T-cell (primary cell): ENCODE measurements at regions not wholly inside any gene's neighbourhood (a gene's known extent, or its start where the extent isn't known, plus 50 kb on each side); places are given as distances from the start of the nearest gene placed in this dataset.

ENCODE experiments used
- ATAC-seq, 4 experiments: fragments of 200-7000 bp in 3 of 4; fragments of 150-1000 bp in 1 of 4; cut with Tn5 transposase; replicated peaks in 1 of 4; 1 replicate in 3 of 4; 2 replicates in 1 of 4; pipeline ENCODE4 v1.10.0; 2021; ENCODE audit warnings: moderate library complexity in 3 of 4, mild to moderate bottlenecking in 2 of 4, moderate number of reproducible peaks in 1 of 4
- CTCF ChIA-PET, 2 donors: fragments of 300-600 bp; sonication (Branson Sonifier 250); formaldehyde crosslinking; loops; one replicate each; lab custom pipeline; 2022; ENCODE audit warnings: antibody characterized with exemption in 2 of 2; lab: Charles Lee
- POLR2A ChIA-PET, 2 donors: fragments of 300-600 bp; sonication (Branson Sonifier 250); formaldehyde crosslinking; loops; one replicate each; lab custom pipeline; 2022; ENCODE audit warnings: antibody characterized with exemption in 2 of 2; lab: Charles Lee
- DNase-seq, 35 experiments: peaks; one replicate each; pipeline versions ENCODE4 v3.0.0 to v3.0.0-alpha.2; 2013 to 2023
- H3K27ac ChIP-seq: one replicate; pipeline ENCODE4 v1.5.1; 2013; ENCODE audit warnings: low read length
- H3K27me3 ChIP-seq, 2 experiments: replicated peaks in 1 of 2; 1 replicate in 1 of 2; 2 replicates in 1 of 2; pipeline versions ENCODE4 v1.6.1 to v1.7.0; 2013; ENCODE audit warnings: low read length in 1 of 2, mixed read lengths in 1 of 2; ENCODE audit not compliant: control insufficient read depth in 2 of 2, insufficient read depth in 2 of 2; ENCODE audit errors: extremely low read depth in 1 of 2
- H3K36me3 ChIP-seq, 2 donors: 1 replicate in 1 of 2; 2 replicates in 1 of 2; pipeline versions ENCODE4 v1.6.1 to v1.7.0; 2013; ENCODE audit warnings: low read length in 1 of 2; ENCODE audit not compliant: control insufficient read depth in 2 of 2, insufficient read depth in 1 of 2; ENCODE audit errors: extremely low read depth in 1 of 2
- H3K4me1 ChIP-seq, 2 experiments: 1 replicate in 1 of 2; 2 replicates in 1 of 2; pipeline versions ENCODE4 v1.6.1 to v1.7.0; 2013; ENCODE audit warnings: low read length in 2 of 2, mixed read lengths in 1 of 2; ENCODE audit not compliant: insufficient read depth in 2 of 2, control insufficient read depth in 1 of 2; ENCODE audit errors: extremely low read depth in 1 of 2
- H3K4me3 ChIP-seq, 2 donors: 1 replicate in 1 of 2; 2 replicates in 1 of 2; pipeline versions ENCODE4 v1.5.1 to v1.7.0; 2013; ENCODE audit warnings: mild to moderate bottlenecking in 2 of 2, low read length in 1 of 2, moderate library complexity in 1 of 2; ENCODE audit not compliant: control insufficient read depth in 1 of 2; ENCODE audit errors: extremely low read depth in 1 of 2
- H3K9me3 ChIP-seq: 2 replicates; pipeline ENCODE4 v1.7.0; 2013
- H3K27ac Mint-ChIP-seq, 2 donors: one replicate each; pipeline ENCODE4 v1.8.0; 2020 to 2021; ENCODE audit warnings: mild to moderate bottlenecking in 2 of 2, mixed read lengths in 2 of 2
- H3K27me3 Mint-ChIP-seq, 2 donors: one replicate each; pipeline ENCODE4 v1.8.0; 2021 to 2022; ENCODE audit warnings: mixed read lengths in 2 of 2
- H3K36me3 Mint-ChIP-seq: one replicate; pipeline ENCODE4 v1.8.0; 2021; ENCODE audit warnings: mixed read lengths
- H3K4me1 Mint-ChIP-seq, 3 donors: one replicate each; pipeline ENCODE4 v1.8.0; 2020 to 2022; ENCODE audit warnings: mixed read lengths in 3 of 3, mild to moderate bottlenecking in 1 of 3
- H3K4me3 Mint-ChIP-seq, 3 donors: one replicate each; pipeline ENCODE4 v1.8.0; 2020 to 2022; ENCODE audit warnings: mild to moderate bottlenecking in 3 of 3, mixed read lengths in 3 of 3, moderate library complexity in 3 of 3
- H3K9me3 Mint-ChIP-seq, 3 donors: one replicate each; pipeline ENCODE4 v1.8.0; 2020 to 2022; ENCODE audit warnings: mixed read lengths in 3 of 3
- WGBS: methylation state at CpG from one replicate; pipeline ENCODE4 v1.1.5; 2013; ENCODE audit warnings: missing lambda C conversion rate; ENCODE audit not compliant: insufficient coverage; 5-methylcytosine and 5-hydroxymethylcytosine counted together

DNA sequence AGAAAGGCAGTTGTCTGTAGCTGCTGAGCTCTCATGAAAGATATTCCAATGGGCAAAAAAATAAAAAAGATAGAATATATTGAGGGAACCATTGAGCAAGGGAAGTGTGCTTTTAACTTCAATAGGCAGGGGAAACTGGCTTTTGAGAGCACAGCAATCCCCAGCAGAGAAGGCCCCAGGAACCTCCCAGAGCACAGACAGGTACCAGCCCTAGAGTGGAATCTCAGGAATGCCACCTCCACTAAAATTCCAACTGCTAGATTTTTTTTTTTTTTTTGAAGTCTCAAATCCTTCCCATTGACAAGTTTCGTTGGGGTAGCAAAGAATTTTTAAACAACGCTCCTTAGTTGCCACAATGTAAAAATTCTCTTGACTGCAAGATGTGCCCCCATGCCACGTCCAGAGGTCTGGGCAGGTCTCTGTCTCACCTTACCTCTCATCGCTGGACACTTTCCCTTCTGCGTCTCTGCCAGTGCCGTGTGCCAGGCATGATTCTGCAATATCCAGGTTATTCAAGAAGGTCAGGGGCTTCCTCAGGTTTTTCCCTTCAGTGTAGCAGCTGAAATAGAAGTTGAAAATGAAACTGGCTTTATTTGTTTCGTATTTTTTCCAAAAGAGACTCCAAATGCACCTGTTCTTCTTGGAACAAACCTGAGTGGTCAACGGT is 64.2 kb upstream of the IRX1 start:
- no peak overlapping the region for H3K27ac Mint-ChIP-seq
- H3K27me3 ChIP-seq: no peaks in the 10 kb centered on the region
- peaks cover 0 to 4% of the 10 kb centered on the region in 2 donors for H3K27me3 Mint-ChIP-seq
- H3K4me1 Mint-ChIP-seq: no peaks in the 10 kb centered on the region
- DNase-seq (no peak), ATAC-seq (no peak)
- no peaks in the 10 kb centered on the region for H3K36me3 Mint-ChIP-seq
- ChIA-PET POLR2A (no interaction called here), CTCF (no interaction called here)
- H3K4me3 Mint-ChIP-seq: no peak overlapping the region
- 58% methylated on average over 5 of the region's 8 CpGs for WGBS
- H3K27ac ChIP-seq: no peak overlapping the region
- H3K36me3 ChIP-seq: no peaks in the 10 kb centered on the region
- H3K4me3 ChIP-seq: no peak overlapping the region
- H3K4me1 ChIP-seq: no peaks in the 10 kb centered on the region
- H3K9me3 ChIP-seq: no peaks in the 10 kb centered on the region
- H3K9me3 Mint-ChIP-seq: peaks cover 6 to 12% (median 9%) of the 10 kb centered on the region in 3 donors

DNA sequence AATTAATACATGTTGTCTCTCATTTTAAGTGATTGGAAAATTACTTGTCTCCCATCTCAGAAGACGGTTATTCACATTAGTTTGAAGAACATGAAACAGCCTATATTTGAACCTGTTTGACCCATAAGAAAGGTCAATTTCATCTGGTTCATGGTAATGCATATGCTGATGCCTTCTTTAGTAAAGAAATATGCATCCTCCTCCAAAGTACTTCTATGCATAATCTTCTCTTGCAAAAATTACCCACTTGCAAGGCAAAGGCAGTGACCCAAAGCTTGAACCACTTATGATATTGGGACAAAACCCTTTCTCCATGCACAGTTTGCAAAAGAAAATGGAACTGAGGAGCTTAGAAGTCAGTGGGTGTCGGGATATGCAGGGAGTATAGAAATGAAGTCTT is 65.4 kb upstream of the IRX1 start:
- no peak overlapping the region for H3K27ac ChIP-seq
- DNase-seq (no peak), ATAC-seq (no peak)
- H3K4me3 Mint-ChIP-seq: no peak overlapping the region
- ChIA-PET POLR2A (no interaction called here), CTCF (no interaction called here)
- no peaks in the 10 kb centered on the region for H3K36me3 ChIP-seq
- H3K4me1 Mint-ChIP-seq: no peaks in the 10 kb centered on the region
- peaks cover 6 to 11% (median 11%) of the 10 kb centered on the region in 3 donors for H3K9me3 Mint-ChIP-seq
- no peak overlapping the region for H3K4me3 ChIP-seq
- H3K27ac Mint-ChIP-seq: no peak overlapping the region
- H3K9me3 ChIP-seq: no peaks in the 10 kb centered on the region
- 70% methylated on average over 1 of the region's 2 CpGs for WGBS
- H3K27me3 ChIP-seq: no peaks in the 10 kb centered on the region
- no peaks in the 10 kb centered on the region for H3K4me1 ChIP-seq
- H3K27me3 Mint-ChIP-seq: peaks cover 0 to 4% of the 10 kb centered on the region in 2 donors
- no peaks in the 10 kb centered on the region for H3K36me3 Mint-ChIP-seq

DNA sequence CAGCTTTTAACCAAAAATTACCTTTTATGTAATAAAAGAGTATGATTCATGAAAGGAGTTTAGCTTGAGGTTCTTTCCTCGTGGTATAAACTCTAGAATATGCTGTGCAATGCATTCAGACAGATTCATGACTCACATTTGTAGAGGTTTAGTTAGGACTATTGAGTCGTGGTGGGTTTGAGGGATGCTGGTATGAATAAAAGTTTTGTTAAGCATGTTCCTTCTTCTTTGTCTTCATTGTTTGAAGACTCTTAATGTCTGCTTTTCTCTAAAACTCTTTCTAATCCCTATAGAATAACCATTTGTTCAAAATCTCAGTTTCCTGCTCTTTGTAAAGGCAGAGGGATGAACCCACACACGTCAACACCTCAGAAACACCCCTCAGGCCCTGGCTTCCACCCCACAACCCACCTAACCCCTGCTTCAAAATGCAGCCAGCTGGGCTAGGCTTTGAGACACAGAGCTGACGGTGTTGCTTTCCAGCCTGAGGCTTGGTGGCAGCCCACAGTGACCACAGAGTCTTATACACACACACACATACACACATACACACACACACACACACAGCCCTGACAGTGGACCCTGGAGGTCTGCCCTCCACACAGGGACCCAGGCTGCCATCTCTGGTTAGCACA is 69.0 kb upstream of the IRX1 start:
- DNase-seq: no peak
- H3K36me3 ChIP-seq: no peaks in the 10 kb centered on the region
- no peak overlapping the region for H3K4me3 Mint-ChIP-seq
- no peaks in the 10 kb centered on the region for H3K4me1 Mint-ChIP-seq
- ChIA-PET POLR2A (no interaction called here), CTCF (no interaction called here)
- H3K4me1 ChIP-seq: no peaks in the 10 kb centered on the region
- no peaks in the 10 kb centered on the region for H3K36me3 Mint-ChIP-seq
- H3K9me3 Mint-ChIP-seq: peaks cover 8 to 17% (median 9%) of the 10 kb centered on the region in 3 donors
- H3K27ac ChIP-seq: no peak overlapping the region
- WGBS: 63% methylated on average over 2 of the region's 4 CpGs
- H3K9me3 ChIP-seq: no peaks in the 10 kb centered on the region
- no peaks in the 10 kb centered on the region for H3K27me3 ChIP-seq
- H3K4me3 ChIP-seq: no peak overlapping the region
- H3K27ac Mint-ChIP-seq: no peak overlapping the region
- no peak for ATAC-seq
- peaks cover 0 to 4% of the 10 kb centered on the region in 2 donors for H3K27me3 Mint-ChIP-seq

DNA sequence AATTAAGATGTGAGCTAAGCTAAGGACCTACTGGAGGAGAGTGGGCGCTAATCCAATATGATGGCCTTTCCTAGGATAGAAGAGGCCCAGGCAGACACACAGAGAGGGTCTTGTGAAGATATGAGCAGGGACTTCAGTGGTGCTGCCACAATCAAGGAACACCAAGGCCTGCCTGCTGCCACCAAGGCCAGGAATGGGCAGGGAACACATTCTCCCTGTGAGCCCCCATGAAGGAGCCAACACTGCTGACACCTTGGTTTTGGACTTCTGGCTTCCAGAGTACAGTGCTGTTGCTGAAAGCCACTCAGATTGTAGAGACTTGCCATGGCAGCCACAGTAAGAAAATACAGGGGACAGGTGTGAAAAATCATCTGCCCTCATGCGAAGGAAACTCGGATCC is 73.1 kb upstream of the IRX1 start:
- no peak overlapping the region for H3K4me3 Mint-ChIP-seq
- H3K36me3 Mint-ChIP-seq: no peaks in the 10 kb centered on the region
- CTCF ChIA-PET: no interaction called here
- WGBS: 88% methylated on average over 2 of the region's 3 CpGs
- Histone ChIP-seq H3K4me1 (no peaks in the 10 kb centered on the region), H3K9me3 (no peaks in the 10 kb centered on the region), H3K4me3 (no peak overlapping the region), H3K27me3 (no peaks in the 10 kb centered on the region), H3K36me3 (no peaks in the 10 kb centered on the region), H3K27ac (no peak overlapping the region)
- ATAC-seq: no peak
- DNase-seq: no peak
- H3K9me3 Mint-ChIP-seq: peaks cover 5 to 17% (median 6%) of the 10 kb centered on the region in 3 donors
- H3K27ac Mint-ChIP-seq: no peak overlapping the region
- H3K4me1 Mint-ChIP-seq: no peaks in the 10 kb centered on the region
- no peaks in the 10 kb centered on the region for H3K27me3 Mint-ChIP-seq
- POLR2A ChIA-PET: no interaction called here

DNA sequence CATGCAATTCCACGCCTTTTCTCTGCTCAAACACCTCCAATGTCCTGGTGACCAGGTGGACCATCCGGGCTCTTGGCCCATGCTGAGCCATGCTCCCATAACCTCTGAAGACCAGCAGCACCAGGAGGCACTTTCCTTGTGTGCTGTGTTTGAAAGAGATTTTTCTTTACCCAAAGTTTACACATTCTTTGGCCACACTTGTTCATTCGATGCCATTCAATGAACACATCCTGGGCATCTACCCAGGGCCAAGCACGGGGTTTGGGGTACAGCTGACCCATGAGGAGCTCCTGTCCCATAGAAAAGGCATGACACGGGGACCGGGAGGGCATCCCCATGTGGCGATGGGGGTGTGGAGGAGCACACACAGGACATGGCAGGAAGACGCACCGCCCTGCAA is 77.1 kb upstream of the IRX1 start:
- POLR2A ChIA-PET: no interaction called here

DNA sequence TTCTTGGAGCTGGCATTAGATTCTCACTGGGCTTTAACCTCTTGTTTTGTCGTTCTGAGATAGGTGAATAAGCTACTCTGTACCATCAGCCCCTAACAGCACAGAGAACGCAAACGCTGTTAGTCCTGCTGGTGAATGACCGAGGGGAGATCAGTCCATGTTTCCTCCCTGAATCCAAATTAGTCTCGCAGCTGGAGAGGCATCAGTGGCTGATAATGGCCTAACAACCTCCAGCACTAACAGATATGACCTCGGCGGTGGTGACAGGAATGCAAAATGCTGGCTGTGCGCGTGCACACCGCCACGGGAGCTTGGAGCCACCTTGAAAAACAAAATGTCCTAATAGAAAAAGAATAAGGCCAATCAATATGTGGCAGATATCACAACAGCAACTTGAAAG is 77.6 kb upstream of the IRX1 start:
- 89% methylated on average over 10 of the region's 11 CpGs for WGBS
- no peak overlapping the region for H3K27ac ChIP-seq
- no peaks in the 10 kb centered on the region for H3K36me3 ChIP-seq
- no peaks in the 10 kb centered on the region for H3K9me3 ChIP-seq
- peaks cover 3 to 8% (median 3%) of the 10 kb centered on the region in 3 donors for H3K9me3 Mint-ChIP-seq
- H3K27me3 ChIP-seq: no peaks in the 10 kb centered on the region
- DNase-seq (no peak), ATAC-seq (no peak)
- H3K36me3 Mint-ChIP-seq: no peaks in the 10 kb centered on the region
- H3K27ac Mint-ChIP-seq: no peak overlapping the region
- H3K4me3 ChIP-seq: no peak overlapping the region
- ChIA-PET CTCF (no interaction called here), POLR2A (no interaction called here)
- no peak overlapping the region for H3K4me3 Mint-ChIP-seq
- H3K4me1 ChIP-seq: no peaks in the 10 kb centered on the region
- H3K4me1 Mint-ChIP-seq: no peaks in the 10 kb centered on the region
- no peaks in the 10 kb centered on the region for H3K27me3 Mint-ChIP-seq

More for the DNA sequence above, 77.1 kb upstream of the IRX1 start:
- Histone ChIP-seq H3K27me3 (no peaks in the 10 kb centered on the region), H3K9me3 (no peaks in the 10 kb centered on the region), H3K27ac (no peak overlapping the region), H3K4me3 (no peak overlapping the region), H3K4me1 (no peaks in the 10 kb centered on the region), H3K36me3 (no peaks in the 10 kb centered on the region)
- no peak overlapping the region for H3K4me3 Mint-ChIP-seq
- no peaks in the 10 kb centered on the region for H3K36me3 Mint-ChIP-seq
- no peaks in the 10 kb centered on the region for H3K4me1 Mint-ChIP-seq
- ATAC-seq (no peak), DNase-seq (no peak)
- CTCF ChIA-PET: no interaction called here
- H3K9me3 Mint-ChIP-seq: peaks cover 4 to 8% (median 6%) of the 10 kb centered on the region in 3 donors
- no peak overlapping the region for H3K27ac Mint-ChIP-seq
- H3K27me3 Mint-ChIP-seq: no peaks in the 10 kb centered on the region
- WGBS: 66% methylated on average over 4 of the region's 9 CpGs
